HepG2 (cell line): ENCODE measurements at regions not wholly inside any gene's neighbourhood (a gene's known extent, or its start where the extent isn't known, plus 50 kb on each side); places are given as distances from the start of the nearest gene placed in this dataset.

Source experiments
- ATAC-seq: fragments of 200-7000 bp; cut with Tn5 transposase; 3 replicates; pipeline ENCODE4 v1.9.1; 2020; ENCODE audit warnings: mild to moderate bottlenecking, moderate library complexity
- BruUV-seq: library from RNA; stranded (reverse); fragments of 400-500 nt; replicated peaks from 2 replicates; lab custom pipeline; 2021; lab: Mats Ljungman, UMichigan
- CTCF ChIA-PET: fragments of 300-600 bp; formaldehyde crosslinking; extraction: SDS; loops from one replicate; lab custom pipeline; 2021; ENCODE audit warnings: low total read pairs, inconsistent platforms, low intra/inter-chr PET ratio; lab: Yijun Ruan, JAX
- POLR2A ChIA-PET: fragments of 350-600 bp; sonication (Branson Sonifier 250); formaldehyde crosslinking; loops from one replicate; lab custom pipeline; 2020; ENCODE audit warnings: antibody characterized with exemption, inconsistent platforms; lab: Yijun Ruan, JAX
- DNase-seq: peaks from one replicate; pipeline ENCODE4 v3.0.0-alpha.2; 2015; ENCODE audit warnings: low spot score
- FAIRE-seq: peaks from 3 replicates; lab custom pipeline; 2011; peaks lifted over from hg19 to GRCh38; lab: Jason Lieb, UNC
- H2AFZ ChIP-seq: one replicate; pipeline ENCODE4 v1.6.1; 2011; ENCODE audit warnings: low read length, inconsistent platforms
- H3K27ac ChIP-seq: fragments of 300-600 bp; 3 replicates; pipeline ENCODE4 v1.8.0; 2011; ENCODE audit warnings: mixed run types, mild to moderate bottlenecking, mixed read lengths, low read length, inconsistent platforms; ENCODE audit not compliant: insufficient read depth; ENCODE audit errors: extremely low read length
- H3K27me3 ChIP-seq, 2 experiments: fragments of 200-600 bp in 1 of 2; 2 replicates in 1 of 2; 3 replicates in 1 of 2; pipeline versions ENCODE4 v1.6.0 to v1.8.0; 2011; ENCODE audit warnings: low read length in 2 of 2, mild to moderate bottlenecking in 2 of 2, moderate library complexity in 2 of 2, inconsistent platforms in 1 of 2; ENCODE audit not compliant: insufficient read depth in 2 of 2, control insufficient read depth in 1 of 2
- H3K36me3 ChIP-seq, 2 experiments: fragments of 200-600 bp in 1 of 2; replicated peaks in 1 of 2; 2 replicates in 1 of 2; 3 replicates in 1 of 2; pipeline versions ENCODE4 v1.5.1 to v1.8.0; 2011; ENCODE audit warnings: low read length in 2 of 2, inconsistent platforms in 1 of 2; ENCODE audit not compliant: insufficient read depth in 2 of 2, control insufficient read depth in 1 of 2
- H3K4me1 ChIP-seq: 2 replicates; pipeline ENCODE4 v1.5.1; 2012; ENCODE audit warnings: low read length, inconsistent platforms; ENCODE audit not compliant: insufficient read depth
- H3K4me2 ChIP-seq: 2 replicates; pipeline ENCODE4 v1.6.0; 2011; ENCODE audit warnings: low read depth, low read length, inconsistent platforms
- H3K4me3 ChIP-seq, 3 experiments: fragments of 200-600 bp in 1 of 3; sonication (generic), shearing (Covaris generic) in 1 of 3; replicated peaks in 1 of 3; 2 replicates each; pipeline ENCODE4 v1.5.1; 2011 to 2016; ENCODE audit warnings: low read length in 3 of 3, inconsistent platforms in 2 of 3, low read depth in 2 of 3, mild to moderate bottlenecking in 2 of 3, control low read depth in 1 of 3, mixed read lengths in 1 of 3; ENCODE audit not compliant: insufficient read depth in 1 of 3
- H3K79me2 ChIP-seq: one replicate; pipeline ENCODE4 v1.6.1; 2011; ENCODE audit warnings: low read length, inconsistent platforms; ENCODE audit not compliant: insufficient read depth
- H3K9ac ChIP-seq: 2 replicates; pipeline ENCODE4 v1.6.0; 2011; ENCODE audit warnings: mild to moderate bottlenecking, low read depth, low read length, inconsistent platforms; ENCODE audit not compliant: insufficient read depth
- H3K9me3 ChIP-seq: 2 replicates; pipeline ENCODE4 v1.5.1; 2012; ENCODE audit warnings: mild to moderate bottlenecking, low read length
- H4K20me1 ChIP-seq: 2 replicates; pipeline ENCODE4 v1.6.0; 2011; ENCODE audit warnings: inconsistent platforms, mild to moderate bottlenecking, low read length, moderate library complexity; ENCODE audit not compliant: insufficient read depth
- TAF1 ChIP-seq: sonication (generic); formaldehyde crosslinking; IDR thresholded peaks from 2 replicates; pipeline ENCODE4 v1.4.0; 2020; ENCODE audit warnings: missing genetic modification reagents
- ZKSCAN5 ChIP-seq: sonication (generic); formaldehyde crosslinking; IDR thresholded peaks from 2 replicates; pipeline ENCODE4 v1.5.1; 2020; ENCODE audit warnings: mild to moderate bottlenecking, missing genetic modification reagents
- ZNF850 ChIP-seq: sonication (generic); formaldehyde crosslinking; conservative IDR thresholded peaks from 2 replicates; pipeline ENCODE4 v1.9.0; 2021; ENCODE audit warnings: mild to moderate bottlenecking, missing genetic modification reagents
- ZZZ3 ChIP-seq: sonication (generic); formaldehyde crosslinking; IDR thresholded peaks from 2 replicates; pipeline ENCODE4 v1.4.0; 2020; ENCODE audit warnings: missing genetic modification reagents, mild to moderate bottlenecking, borderline replicate concordance
- WGBS: methylation state at CpG from one replicate; pipeline ENCODE4 v1.1.6; 2017; ENCODE audit warnings: low lambda C conversion rate; 5-methylcytosine and 5-hydroxymethylcytosine counted together
- in situ Hi-C: cut with HindIII; loops from 2 replicates; pipeline ENCODE4 v1.10.0; 2017; ENCODE audit warnings: low pct_unique_long_range_greater_than_20kb; ENCODE audit not compliant: extremely low pct_ligation_motif_present
- intact Hi-C: fragments of 100-400 bp; cut with micrococcal nuclease; formaldehyde crosslinking; loops from one replicate; pipeline ENCODE4 v1.10.0; 2022; ENCODE audit not compliant: unreplicated experiment
- TF ChIP-seq, protein P1 (sequence below): sonication (generic); formaldehyde crosslinking; IDR thresholded peaks from 2 replicates; pipeline ENCODE4 v1.4.0; 2020; ENCODE audit warnings: mild to moderate bottlenecking, missing genetic modification reagents
- TF ChIP-seq, protein P2 (sequence below): sonication (generic); formaldehyde crosslinking; IDR thresholded peaks from 2 replicates; pipeline ENCODE4 v1.5.1; 2020; ENCODE audit warnings: missing genetic modification reagents, mild to moderate bottlenecking, borderline replicate concordance

DNA sequence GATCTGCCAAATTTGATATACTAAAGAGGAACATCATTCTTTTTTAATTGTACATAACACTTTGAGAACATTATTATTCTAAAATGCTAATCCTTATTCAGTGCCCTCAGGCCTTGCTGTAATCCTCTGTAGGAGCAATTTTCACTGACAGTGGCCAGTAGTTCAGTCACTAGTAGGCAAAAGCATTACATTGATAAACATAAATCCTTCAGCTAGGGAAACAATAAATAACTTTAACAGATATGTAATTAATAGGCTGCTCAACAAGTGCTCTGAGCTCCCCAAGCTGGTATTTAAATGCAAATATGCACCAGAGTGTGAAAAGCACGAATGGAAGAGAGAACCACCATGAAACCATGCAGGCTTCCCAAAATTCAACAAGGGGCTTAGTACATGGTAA lies 77.7 kb upstream of the FAM47C start:
- no peaks in the 10 kb centered on the region for H3K9me3 ChIP-seq
- H3K4me2 ChIP-seq, result no peak overlapping the region
- no peaks in the 10 kb centered on the region for H4K20me1 ChIP-seq
- intact Hi-C loops, result no loop called here
- DNase-seq, result no peak
- H3K27ac ChIP-seq, result no peak overlapping the region
- no TSS peak for BruUV-seq
- no peaks in the 10 kb centered on the region for H3K36me3 ChIP-seq
- POLR2A ChIA-PET, result no interaction called here
- H3K27me3 ChIP-seq, result no peaks in the 10 kb centered on the region
- CTCF ChIA-PET, result no interaction called here
- H3K9ac ChIP-seq, result no peak overlapping the region
- no peak for FAIRE-seq
- no peak overlapping the region for H2AFZ ChIP-seq
- H3K79me2 ChIP-seq, result no peaks in the 10 kb centered on the region
- 0% methylated on average over 1 of the region's 1 CpG for WGBS
- H3K4me1 ChIP-seq, result no peaks in the 10 kb centered on the region
- in situ Hi-C loops, result no loop called here
- TF ChIP-seq ZNF850 (CRISPR knock-in tag), result no peak
- no peak for TF ChIP-seq ZKSCAN5 (CRISPR knock-in tag)
- TF ChIP-seq, all 625 proteins: peak for 0
- no peak for ATAC-seq
- no peak overlapping the region for H3K4me3 ChIP-seq

DNA sequence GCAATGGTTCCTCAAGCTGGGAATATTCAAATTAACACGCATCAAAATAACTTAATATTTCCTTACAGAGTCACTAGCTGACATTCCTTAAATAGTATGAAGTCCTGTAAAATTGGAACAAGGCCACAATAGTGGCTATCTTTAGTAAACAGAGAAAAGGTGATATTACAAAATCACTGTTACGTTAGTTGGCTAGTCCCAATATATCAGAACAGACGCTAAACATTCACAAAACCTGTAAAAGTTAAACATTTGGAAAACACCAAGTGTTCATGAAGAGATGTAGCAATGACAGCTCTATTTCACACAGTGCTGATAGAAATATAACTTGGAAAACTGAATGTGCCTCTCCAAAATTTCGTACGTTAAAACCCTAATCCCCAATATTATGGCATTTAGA lies 61.0 kb upstream of the FAM47C start:
- Histone ChIP-seq H3K9me3 (no peaks in the 10 kb centered on the region), H3K27me3 (no peaks in the 10 kb centered on the region), H3K79me2 (no peaks in the 10 kb centered on the region), H3K4me1 (no peaks in the 10 kb centered on the region), H2AFZ (no peak overlapping the region), H3K36me3 (no peaks in the 10 kb centered on the region), H3K27ac (no peak overlapping the region), H3K4me2 (no peak overlapping the region), H3K9ac (no peak overlapping the region), H3K4me3 (no peak overlapping the region), H4K20me1 (no peaks in the 10 kb centered on the region)
- CTCF ChIA-PET, result no interaction called here
- POLR2A ChIA-PET, result no interaction called here
- FAIRE-seq (no peak), ATAC-seq (no peak), DNase-seq (no peak)
- TF ChIP-seq TAF1 (CRISPR knock-in tag) (no peak), ZZZ3 (CRISPR knock-in tag) (no peak)
- TF ChIP-seq, protein P1, sequence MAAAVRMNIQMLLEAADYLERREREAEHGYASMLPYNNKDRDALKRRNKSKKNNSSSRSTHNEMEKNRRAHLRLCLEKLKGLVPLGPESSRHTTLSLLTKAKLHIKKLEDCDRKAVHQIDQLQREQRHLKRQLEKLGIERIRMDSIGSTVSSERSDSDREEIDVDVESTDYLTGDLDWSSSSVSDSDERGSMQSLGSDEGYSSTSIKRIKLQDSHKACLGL (CRISPR knock-in tag), result no peak
- TF ChIP-seq, protein P2, sequence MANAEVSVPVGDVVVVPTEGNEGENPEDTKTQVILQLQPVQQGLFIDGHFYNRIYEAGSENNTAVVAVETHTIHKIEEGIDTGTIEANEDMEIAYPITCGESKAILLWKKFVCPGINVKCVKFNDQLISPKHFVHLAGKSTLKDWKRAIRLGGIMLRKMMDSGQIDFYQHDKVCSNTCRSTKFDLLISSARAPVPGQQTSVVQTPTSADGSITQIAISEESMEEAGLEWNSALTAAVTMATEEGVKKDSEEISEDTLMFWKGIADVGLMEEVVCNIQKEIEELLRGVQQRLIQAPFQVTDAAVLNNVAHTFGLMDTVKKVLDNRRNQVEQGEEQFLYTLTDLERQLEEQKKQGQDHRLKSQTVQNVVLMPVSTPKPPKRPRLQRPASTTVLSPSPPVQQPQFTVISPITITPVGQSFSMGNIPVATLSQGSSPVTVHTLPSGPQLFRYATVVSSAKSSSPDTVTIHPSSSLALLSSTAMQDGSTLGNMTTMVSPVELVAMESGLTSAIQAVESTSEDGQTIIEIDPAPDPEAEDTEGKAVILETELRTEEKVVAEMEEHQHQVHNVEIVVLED, result no peak
- no TSS peak for BruUV-seq
- in situ Hi-C loops, result no loop called here
- WGBS, result 27% methylated on average over 5 of the region's 5 CpGs
- intact Hi-C loops, result no loop called here
